Hypothalamus (tissue), 51 donors: ENCODE measurements at regions not wholly inside any gene's neighbourhood (a gene's known extent, or its start where the extent isn't known, plus 50 kb on each side); places are given as distances from the start of the nearest gene placed in this dataset.
"Not testable (repeated sequence)": the region's sequence is repeated elsewhere in the genome, so short reads cannot be mapped to it uniquely, and the experiment has no call there.

ENCODE experiments used
- DNase-seq, 51 donors: peaks; one replicate each; lab custom pipeline; 2025; lab: John Stamatoyannopoulos, UW

DNA sequence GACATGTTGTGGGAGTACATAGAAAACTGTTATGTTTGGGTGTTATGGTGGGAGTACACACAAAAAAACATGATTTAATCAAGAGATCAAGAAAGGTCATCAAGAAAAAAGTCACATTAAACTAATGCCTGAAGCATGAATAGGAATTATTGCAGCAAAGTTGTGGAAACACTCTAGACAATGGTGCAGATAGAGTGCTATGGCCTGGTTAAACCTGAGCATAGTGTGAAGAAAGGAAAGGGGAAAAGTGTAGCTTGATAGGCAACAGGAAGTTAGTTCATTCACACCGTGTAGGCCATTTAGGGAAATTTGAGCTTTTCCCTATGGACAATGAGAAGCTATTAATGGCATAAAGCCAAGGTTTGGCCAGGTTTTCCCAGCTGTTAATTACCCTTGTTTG lies 162.1 kb upstream of the EMCN start:
- DNase-seq, result no peak

DNA sequence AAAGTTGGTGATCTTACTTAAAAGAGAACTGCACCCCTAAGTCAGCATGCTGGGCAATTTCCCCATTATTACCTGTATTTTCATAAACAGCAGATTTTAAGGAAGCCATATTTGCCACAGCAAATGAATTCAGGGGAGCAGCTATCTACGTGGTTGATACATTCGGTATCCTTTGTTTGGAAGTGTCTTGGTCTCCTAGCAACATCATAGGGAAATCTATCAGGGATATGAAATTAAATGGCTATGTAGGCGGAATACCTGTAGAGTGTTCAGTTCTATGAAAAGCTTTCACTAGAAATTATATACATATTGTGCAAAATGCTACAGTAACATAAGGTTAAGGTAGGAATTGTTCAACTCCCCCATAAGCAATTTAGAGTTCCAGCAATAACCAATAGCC lies 157.2 kb upstream of the EMCN start:
- peak in 1 of 51 donors; percentile 6 for DNase-seq

DNA sequence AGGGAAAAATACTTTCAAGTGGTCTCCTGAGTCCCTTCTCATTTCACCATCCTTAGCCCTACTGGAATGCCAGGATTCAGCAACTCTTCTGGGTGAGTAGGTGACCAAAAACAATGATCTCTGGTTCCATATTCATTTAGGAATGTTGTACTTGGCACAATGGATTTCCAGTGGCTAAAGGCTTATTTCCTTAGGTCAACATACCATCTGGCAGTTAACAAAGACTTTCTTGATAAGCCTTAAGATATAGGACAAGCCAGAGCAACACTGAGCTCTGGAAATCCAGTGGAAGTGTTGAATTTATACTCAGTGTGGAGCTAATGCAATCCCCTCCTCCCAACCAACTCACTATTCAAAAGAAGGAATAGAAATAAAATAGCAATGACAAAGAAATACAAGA lies 139.4 kb upstream of the EMCN start:
- no peak for DNase-seq

DNA sequence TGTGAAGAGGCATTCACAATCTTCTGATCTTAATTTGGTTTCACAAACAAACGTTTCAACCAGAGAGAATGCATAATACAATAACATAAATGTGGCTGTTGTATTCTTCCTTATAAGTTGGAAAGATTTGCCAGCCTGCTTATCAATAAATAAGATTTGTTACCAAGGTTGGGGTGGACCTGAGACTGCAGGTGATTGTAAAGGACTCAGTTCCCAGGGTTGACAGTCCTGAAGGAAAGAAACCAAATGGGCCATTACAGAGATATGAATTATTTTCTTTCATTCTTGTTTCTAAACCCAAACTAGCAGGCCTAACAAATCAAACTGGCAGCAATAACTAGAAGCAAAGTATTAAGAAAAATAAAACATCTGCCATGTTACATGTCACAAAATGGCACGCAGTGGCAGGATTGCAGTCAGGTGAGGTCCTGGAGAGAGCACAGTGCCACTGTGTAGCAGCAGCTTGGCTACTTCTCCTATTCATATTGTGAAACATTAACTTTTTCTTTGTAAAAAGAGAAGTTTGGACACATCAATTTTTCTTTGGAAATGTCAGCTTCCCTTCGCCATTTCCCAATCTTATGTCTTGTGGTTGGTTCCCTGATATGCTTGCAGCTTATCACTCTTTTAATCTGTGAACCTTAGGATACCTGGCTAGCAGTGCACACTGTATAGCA lies 133.8 kb upstream of the EMCN start:
- DNase-seq, result no peak

GRCh38 chr4:100649417-100649816 lies 131.6 kb upstream of the EMCN start:
- no peak for DNase-seq

DNA sequence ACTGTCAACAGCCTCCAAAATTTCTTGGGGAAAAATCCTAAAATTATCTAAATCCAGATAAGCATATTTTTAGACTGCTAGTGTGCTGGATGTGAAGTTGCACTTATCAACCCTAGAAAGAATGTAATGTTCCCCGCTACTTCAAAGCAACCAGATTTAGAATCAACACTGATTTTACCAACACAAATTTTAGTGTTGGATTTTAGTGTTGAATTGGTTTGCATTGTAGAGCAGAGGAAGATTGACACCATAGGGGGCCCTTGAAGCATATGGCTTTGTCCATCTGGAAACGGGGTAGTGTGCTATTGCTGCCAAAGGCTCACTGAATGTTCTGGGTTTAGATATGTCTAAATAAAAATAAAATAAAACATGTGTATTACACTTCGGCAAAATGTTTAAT lies 126.3 kb upstream of the EMCN start:
- DNase-seq, result no peak

DNA sequence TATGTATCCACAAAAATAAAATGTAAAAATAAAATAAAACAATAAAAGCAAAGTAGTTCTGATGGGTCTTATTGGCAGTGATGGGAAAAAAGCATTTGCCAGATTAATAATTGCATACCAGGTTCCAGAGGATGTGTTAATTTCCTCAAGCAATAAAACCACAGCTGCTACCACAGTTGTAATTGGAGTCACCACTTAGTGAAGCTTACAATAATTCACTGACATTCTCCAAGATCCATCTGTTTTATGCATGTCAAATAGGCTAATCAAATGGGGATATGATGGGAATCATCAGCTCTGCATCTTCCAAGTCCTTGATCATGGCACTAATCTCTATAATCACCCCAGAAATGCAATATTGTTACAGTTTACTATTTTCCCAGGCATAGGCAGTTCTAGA lies 123.5 kb upstream of the EMCN start:
- DNase-seq, result no peak

GRCh38 chr4:100635899-100636298 lies 118.1 kb upstream of the EMCN start:
- DNase-seq, result no peak

GRCh38 chr4:100633269-100633668 lies 115.4 kb upstream of the EMCN start:
- DNase-seq, result no peak

DNA sequence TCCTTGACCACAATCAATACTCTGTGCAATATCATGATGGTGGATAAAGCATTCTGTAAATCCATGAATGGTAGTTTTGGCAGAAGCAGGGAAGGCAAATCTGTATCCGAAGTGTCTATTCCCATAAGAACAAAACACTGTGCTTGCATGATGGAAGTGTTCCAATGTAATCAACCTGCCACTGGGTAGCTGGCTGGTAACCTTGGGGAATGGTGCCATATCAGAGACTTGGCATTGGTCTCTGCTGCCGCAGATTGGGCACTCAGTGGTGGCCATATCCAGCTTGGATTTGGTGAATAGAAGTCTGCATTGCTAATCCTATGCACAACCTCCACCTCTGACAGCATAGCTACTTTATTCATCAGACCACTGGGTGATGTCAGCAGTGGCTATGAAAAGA lies 114.3 kb upstream of the EMCN start:
- DNase-seq, result no peak

- DNase-seq, result no peak
These were observed 113.6 kb upstream of the EMCN start for GRCh38 chr4:100631281-100631968.

DNA sequence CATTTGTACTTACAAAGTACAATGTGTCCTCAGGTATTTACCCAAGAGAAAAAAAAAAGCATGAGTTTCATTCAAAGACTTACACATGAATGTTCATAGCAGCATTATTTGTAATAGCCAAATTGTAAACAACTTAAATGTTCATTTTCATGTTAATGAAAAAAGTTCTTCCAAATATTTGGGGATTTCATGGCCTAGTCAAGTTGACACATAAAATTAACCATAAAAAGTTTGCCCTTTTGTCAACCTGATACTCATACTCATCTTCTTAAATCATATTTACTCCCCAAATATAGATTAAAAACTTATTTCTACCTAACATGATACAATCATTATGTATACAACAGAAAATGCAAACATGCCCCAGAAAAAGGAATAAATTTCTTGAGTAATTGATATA lies 112.5 kb upstream of the EMCN start:
- DNase-seq, result no peak

DNA sequence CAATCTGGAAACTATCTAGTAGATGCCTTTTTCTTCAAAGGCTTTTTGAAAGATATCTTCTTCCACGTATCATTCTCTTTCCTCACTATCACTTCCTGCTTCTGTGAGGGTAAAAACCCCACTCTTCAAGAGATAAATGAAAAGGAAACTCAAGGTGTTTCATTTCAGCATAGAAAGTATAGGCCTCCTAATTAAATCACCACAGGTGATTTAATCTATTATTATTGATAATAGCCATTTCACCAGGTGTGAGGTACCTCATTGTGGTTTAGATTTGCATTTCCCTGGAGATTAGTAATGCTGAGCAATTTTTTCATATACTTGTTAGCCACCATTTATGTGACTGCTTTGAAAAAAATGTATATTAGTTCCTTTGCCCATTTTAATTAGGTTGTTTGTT lies 92.0 kb upstream of the EMCN start:
- no peak for DNase-seq

GRCh38 chr4:100608651-100609050 lies 90.8 kb upstream of the EMCN start:
- DNase-seq, result not testable (repeated sequence)

- DNase-seq, result no peak
These were observed 87.3 kb upstream of the EMCN start for GRCh38 chr4:100605144-100605543.

DNA sequence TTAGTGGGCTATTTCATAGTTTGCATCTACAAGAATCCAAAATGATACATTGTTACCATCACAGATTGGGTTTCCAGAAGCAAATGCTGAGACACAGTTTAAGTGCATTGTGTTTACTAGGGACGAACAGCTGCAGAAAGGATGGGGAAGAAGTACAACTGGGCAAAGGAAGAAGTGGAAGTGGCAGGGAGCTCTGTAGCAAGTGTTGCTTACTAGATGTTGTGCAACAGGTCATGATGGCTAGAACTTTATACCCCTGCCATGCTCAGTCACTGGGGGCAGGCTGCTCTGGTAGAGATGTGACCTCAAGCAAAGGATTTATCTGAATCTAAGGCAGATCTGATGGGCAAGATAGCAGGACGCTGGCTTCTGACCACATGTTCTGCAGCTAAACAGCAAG lies 76.1 kb upstream of the EMCN start:
- DNase-seq, result no peak

DNA sequence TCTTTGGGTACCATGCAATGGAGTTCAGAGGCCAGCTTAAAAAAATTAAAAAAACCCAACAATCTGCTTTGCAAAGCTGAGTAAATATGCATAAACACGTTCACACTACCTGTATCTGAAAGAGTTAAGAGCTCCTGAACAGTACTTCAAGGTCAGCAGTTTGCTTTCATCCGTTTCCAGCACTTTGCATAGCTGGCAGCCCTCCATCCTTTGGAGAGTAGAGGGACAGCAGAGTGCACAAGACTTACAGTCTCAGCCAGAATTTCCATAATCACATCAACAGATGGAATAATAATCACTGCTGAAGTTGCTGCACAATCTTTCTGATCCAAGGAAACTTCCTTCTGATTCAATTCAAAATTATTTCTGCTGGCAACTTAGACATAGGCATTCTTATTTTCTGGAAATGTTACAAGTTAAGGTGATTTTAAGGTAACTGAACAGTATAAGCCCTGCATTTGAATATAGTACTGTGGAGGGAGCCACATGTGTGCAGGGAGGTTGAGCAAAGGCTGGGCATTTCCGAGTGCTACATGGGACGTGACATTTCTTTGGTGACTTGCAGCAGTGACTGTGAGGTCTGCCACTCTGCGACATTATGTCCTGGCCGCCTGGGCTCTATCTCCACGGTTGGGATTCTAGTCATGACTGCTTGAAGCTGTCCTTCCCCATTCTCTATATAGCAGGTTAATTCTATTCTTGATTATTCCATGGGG lies 73.5 kb upstream of the EMCN start:
- DNase-seq, result no peak

GRCh38 chr4:100590325-100590724 lies 72.5 kb upstream of the EMCN start:
- no peak for DNase-seq

- no peak for DNase-seq
These were observed 70.3 kb upstream of the EMCN start for GRCh38 chr4:100588076-100588475.

DNA sequence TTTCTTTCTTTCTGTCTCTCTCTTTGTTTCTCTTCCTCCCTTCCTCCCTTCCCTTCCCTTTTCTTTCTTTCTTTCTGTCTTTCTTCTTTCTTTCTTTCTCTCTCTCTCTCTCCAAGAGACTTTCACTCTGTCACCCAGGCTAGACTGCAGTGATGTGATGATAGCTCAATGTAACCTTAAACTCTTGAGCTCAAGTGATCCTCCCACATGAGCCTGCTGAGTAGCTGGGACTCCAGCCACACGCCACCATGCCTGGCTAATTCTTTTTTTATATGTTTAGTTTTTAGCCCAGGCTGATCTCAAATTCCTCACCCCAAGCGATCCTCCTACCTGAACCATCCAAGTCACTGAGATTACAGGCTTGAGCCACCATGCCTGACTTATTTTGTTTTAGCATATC lies 64.3 kb upstream of the EMCN start:
- DNase-seq, result no peak

DNA sequence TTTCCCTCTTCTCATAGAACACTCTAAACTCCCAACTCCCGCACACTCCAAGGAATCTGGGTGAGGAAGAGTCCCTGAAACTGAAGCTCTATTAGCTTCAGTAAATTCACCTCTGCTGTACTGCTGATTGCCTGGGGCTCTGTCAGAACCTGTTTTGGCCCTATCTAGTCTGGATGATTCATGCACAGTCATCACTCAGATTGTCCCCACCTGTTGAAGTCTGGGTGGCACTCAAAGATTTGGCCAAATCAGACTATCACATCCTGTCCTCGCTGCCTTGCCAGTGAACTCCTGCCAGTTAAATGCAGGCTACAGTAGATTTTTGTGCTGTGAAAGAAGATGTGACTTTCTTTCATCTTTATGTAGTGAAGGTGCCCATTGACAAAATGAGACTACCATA lies 63.5 kb upstream of the EMCN start:
- no peak for DNase-seq

- no peak for DNase-seq
These were observed 58.7 kb upstream of the EMCN start for GRCh38 chr4:100576570-100576969.
